Activated naive CD8-positive, alpha-beta T cell treated with anti-CD3 and anti-CD28 coated beads, Interleukin-2, amount 50 U/mL, for 24 hours (primary cell): ENCODE measurements at regions not wholly inside any gene's neighbourhood (a gene's known extent, or its start where the extent isn't known, plus 50 kb on each side); places are given as distances from the start of the nearest gene placed in this dataset.
"Not testable (repeated sequence)": the region's sequence is repeated elsewhere in the genome, so short reads cannot be mapped to it uniquely, and the experiment has no call there.

Experiments used
- ATAC-seq: fragments of 150-1000 bp; cut with Tn5 transposase; one replicate; pipeline ENCODE4 v1.10.0; 2021
- DNase-seq: peaks from one replicate; pipeline ENCODE4 v3.0.0; 2021
- H3K27ac Mint-ChIP-seq: one replicate; pipeline ENCODE4 v1.8.0; 2021; ENCODE audit warnings: mild to moderate bottlenecking, mixed read lengths
- H3K27me3 Mint-ChIP-seq: one replicate; pipeline ENCODE4 v1.8.0; 2021; ENCODE audit warnings: mixed read lengths
- H3K36me3 Mint-ChIP-seq: one replicate; pipeline ENCODE4 v1.8.0; 2021; ENCODE audit warnings: low read depth, mixed read lengths
- H3K4me1 Mint-ChIP-seq: one replicate; pipeline ENCODE4 v1.8.0; 2021; ENCODE audit warnings: mixed read lengths
- H3K4me3 Mint-ChIP-seq: one replicate; pipeline ENCODE4 v1.8.0; 2021; ENCODE audit warnings: mild to moderate bottlenecking, moderate library complexity, mixed read lengths
- H3K9me3 Mint-ChIP-seq: one replicate; pipeline ENCODE4 v1.8.0; 2021; ENCODE audit warnings: mixed read lengths

DNA sequence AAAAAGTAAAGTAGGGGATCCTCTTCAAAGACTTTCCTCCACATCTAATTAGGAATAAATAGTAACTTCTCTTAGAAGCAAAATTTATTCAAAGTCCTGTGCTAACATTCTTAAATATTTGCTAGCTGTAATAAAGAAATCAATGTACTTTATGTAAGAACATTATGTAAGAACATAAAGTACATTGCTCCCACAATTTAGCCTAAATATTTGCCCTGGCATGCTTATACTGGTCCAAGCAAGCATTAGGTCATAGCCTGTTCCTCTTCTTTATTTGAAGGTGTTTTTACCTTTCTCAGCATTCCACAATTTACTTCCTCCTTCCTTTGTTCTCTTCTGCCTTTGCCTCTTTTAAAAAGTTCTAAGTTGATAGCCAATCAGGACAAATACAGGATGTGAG lies 1480.5 kb upstream of the TENM4 start:
- not testable (repeated sequence) for H3K4me3 Mint-ChIP-seq, H3K27me3 Mint-ChIP-seq, H3K27ac Mint-ChIP-seq, H3K4me1 Mint-ChIP-seq, H3K9me3 Mint-ChIP-seq, DNase-seq, H3K36me3 Mint-ChIP-seq, ATAC-seq

- no peaks in the 10 kb centered on the region for H3K27me3 Mint-ChIP-seq
- H3K4me3 Mint-ChIP-seq: no peak overlapping the region
- ATAC-seq (no peak), DNase-seq (no peak)
- no peaks in the 10 kb centered on the region for H3K36me3 Mint-ChIP-seq
- H3K9me3 Mint-ChIP-seq: peaks cover 7% of the 10 kb centered on the region
- no peaks in the 10 kb centered on the region for H3K4me1 Mint-ChIP-seq
- no peak overlapping the region for H3K27ac Mint-ChIP-seq
Measured at GRCh38 chr11:80916173-80916798, 1475.5 kb upstream of the TENM4 start.

- H3K27me3 Mint-ChIP-seq: no peaks in the 10 kb centered on the region
- no peaks in the 10 kb centered on the region for H3K4me1 Mint-ChIP-seq
- no peak for ATAC-seq
- no peak overlapping the region for H3K27ac Mint-ChIP-seq
- H3K4me3 Mint-ChIP-seq: no peak overlapping the region
- no peak for DNase-seq
- no peaks in the 10 kb centered on the region for H3K36me3 Mint-ChIP-seq
- peaks cover 7% of the 10 kb centered on the region for H3K9me3 Mint-ChIP-seq
Measured at GRCh38 chr11:80914311-80914710, 1473.5 kb upstream of the TENM4 start.

DNA sequence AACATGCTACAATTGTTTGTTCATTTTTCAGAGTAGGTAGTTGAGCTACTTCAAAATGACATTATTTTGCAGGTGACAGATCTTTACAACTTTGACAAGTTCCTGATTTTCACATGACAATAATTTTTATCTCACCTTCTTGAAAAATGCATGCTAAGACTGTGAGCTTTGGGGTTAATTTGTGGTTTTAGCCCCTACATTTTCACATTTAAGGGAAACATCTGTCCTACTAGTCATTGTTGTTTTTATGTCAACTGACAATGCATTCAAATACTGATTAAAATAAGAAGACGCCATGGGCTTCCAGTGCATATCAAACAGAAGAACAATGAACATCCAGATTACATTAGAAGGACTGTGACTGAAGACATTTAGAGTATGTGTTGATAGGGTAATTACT lies 1470.8 kb upstream of the TENM4 start:
- Mint-ChIP-seq H3K36me3 (no peaks in the 10 kb centered on the region), H3K27ac (no peak overlapping the region), H3K9me3 (peaks cover 7% of the 10 kb centered on the region), H3K4me1 (no peaks in the 10 kb centered on the region), H3K4me3 (no peak overlapping the region), H3K27me3 (no peaks in the 10 kb centered on the region)
- DNase-seq: no peak
- no peak for ATAC-seq

GRCh38 chr11:80900265-80900664 lies 1459.4 kb upstream of the TENM4 start:
- no peak for DNase-seq
- no peak overlapping the region for H3K27ac Mint-ChIP-seq
- H3K4me3 Mint-ChIP-seq: no peak overlapping the region
- H3K27me3 Mint-ChIP-seq: no peaks in the 10 kb centered on the region
- H3K36me3 Mint-ChIP-seq: no peaks in the 10 kb centered on the region
- no peaks in the 10 kb centered on the region for H3K4me1 Mint-ChIP-seq
- peaks cover 4% of the 10 kb centered on the region for H3K9me3 Mint-ChIP-seq
- no peak for ATAC-seq

DNA sequence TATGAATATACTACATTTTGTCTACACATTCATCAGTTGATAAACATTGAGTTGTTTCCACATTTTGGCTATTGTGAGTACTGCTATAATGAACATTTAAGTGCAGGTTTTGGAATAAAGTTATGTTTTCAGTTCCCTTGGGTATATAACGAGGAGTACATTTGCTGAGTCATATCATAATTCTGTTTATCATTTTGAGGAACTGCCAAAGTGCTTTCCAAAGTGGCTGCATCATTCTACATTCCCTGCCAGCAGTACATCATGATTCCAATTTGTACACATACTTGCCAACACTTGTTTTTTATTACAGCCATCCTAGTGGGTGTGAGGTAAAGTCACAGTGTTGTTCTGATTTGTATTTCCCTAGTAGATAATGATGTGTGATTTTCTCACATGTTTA lies 1458.6 kb upstream of the TENM4 start:
- Mint-ChIP-seq H3K36me3 (no peaks in the 10 kb centered on the region), H3K27me3 (no peaks in the 10 kb centered on the region), H3K4me1 (no peaks in the 10 kb centered on the region), H3K27ac (no peak overlapping the region), H3K9me3 (peaks cover 4% of the 10 kb centered on the region), H3K4me3 (no peak overlapping the region)
- DNase-seq (no peak), ATAC-seq (no peak)

- Mint-ChIP-seq H3K27me3 (no peaks in the 10 kb centered on the region), H3K4me1 (no peaks in the 10 kb centered on the region), H3K27ac (no peak overlapping the region), H3K9me3 (peaks cover 4% of the 10 kb centered on the region), H3K36me3 (no peaks in the 10 kb centered on the region), H3K4me3 (no peak overlapping the region)
- ATAC-seq (no peak), DNase-seq (no peak)
Measured at GRCh38 chr11:80898910-80899309, 1458.1 kb upstream of the TENM4 start.

GRCh38 chr11:80886684-80887083 lies 1445.9 kb upstream of the TENM4 start:
- Mint-ChIP-seq H3K9me3 (peaks cover under 1% of the 10 kb centered on the region), H3K27ac (no peak overlapping the region), H3K27me3 (no peaks in the 10 kb centered on the region), H3K4me1 (no peaks in the 10 kb centered on the region), H3K36me3 (no peaks in the 10 kb centered on the region), H3K4me3 (no peak overlapping the region)
- DNase-seq: no peak
- no peak for ATAC-seq

GRCh38 chr11:80873310-80873999 lies 1432.6 kb upstream of the TENM4 start:
- no peak overlapping the region for H3K4me3 Mint-ChIP-seq
- H3K9me3 Mint-ChIP-seq: peaks cover 14% of the 10 kb centered on the region
- H3K4me1 Mint-ChIP-seq: no peaks in the 10 kb centered on the region
- H3K36me3 Mint-ChIP-seq: no peaks in the 10 kb centered on the region
- no peak overlapping the region for H3K27ac Mint-ChIP-seq
- DNase-seq (no peak), ATAC-seq (no peak)
- H3K27me3 Mint-ChIP-seq: no peaks in the 10 kb centered on the region

DNA sequence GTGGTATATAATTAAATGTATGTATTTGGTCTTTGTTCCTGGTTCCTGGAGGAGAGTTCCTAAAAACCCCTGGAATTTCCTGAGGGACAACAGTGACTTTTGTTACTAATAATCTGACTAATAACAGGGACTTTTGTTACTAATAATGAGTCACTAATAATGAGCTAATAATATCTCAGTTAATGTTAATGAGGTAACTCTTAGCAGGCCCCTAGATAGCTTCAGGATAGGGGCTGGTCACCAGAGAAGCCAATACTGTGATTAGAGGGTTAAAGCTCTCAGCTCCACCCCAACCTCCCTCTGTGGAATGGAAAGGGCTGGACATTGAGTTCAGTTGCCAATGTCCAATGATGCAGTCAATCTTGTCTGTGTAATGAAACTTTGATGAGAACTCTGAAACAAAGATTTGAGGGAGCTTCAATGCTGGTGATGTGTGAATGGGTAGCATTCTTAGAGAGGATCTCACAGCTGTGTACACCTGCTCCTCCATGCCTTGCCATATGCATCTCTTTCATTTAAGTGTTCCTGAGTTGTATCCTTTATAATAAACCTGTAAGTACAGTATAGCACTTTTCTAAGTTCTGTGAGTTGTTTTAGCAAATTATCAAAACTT lies 1431.4 kb upstream of the TENM4 start:
- H3K36me3 Mint-ChIP-seq: no peaks in the 10 kb centered on the region
- no peak overlapping the region for H3K4me3 Mint-ChIP-seq
- peaks cover 14% of the 10 kb centered on the region for H3K9me3 Mint-ChIP-seq
- H3K27ac Mint-ChIP-seq: no peak overlapping the region
- no peak for DNase-seq
- H3K27me3 Mint-ChIP-seq: no peaks in the 10 kb centered on the region
- no peaks in the 10 kb centered on the region for H3K4me1 Mint-ChIP-seq
- ATAC-seq: no peak

DNA sequence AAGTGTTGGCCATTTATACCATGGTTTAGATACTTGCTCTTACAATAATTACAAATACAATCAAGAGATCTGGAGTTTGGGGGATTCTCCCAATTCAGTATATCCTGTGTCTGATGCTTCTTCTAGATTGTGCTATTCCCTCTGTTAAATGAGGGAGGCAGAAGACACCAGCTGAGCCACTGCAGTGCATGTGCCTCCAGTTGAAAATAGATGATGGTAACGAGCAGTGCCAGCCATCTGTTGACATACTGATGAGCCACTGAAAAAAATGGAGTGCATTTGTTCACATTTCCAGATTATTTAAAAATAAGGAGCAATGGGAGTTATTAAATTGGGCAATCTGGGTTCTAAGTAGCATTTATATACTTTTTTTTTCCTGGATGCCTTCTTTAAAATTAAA lies 1428.0 kb upstream of the TENM4 start:
- Mint-ChIP-seq H3K36me3 (no peaks in the 10 kb centered on the region), H3K4me1 (no peaks in the 10 kb centered on the region), H3K27ac (no peak overlapping the region), H3K27me3 (no peaks in the 10 kb centered on the region), H3K4me3 (no peak overlapping the region), H3K9me3 (peaks cover 4% of the 10 kb centered on the region)
- ATAC-seq: no peak
- no peak for DNase-seq

DNA sequence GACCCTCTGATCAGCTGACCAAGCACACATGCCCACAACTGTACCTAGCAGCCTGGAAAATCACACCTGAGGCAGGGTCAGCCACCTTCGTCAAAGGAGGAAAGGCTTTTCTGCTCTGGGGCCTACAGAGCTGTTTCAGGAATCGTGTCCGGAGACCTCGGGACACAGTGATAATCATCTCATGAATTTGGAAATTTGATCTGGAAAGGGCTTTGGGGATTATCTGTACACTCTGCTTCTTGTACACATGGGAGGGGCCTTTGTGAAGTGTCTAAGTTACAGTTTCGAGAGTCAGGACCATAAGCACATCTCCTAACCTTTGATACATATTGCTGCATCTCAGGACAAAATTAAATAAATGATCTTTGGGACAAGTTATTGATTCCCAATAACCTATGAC lies 1421.2 kb upstream of the TENM4 start:
- H3K4me3 Mint-ChIP-seq: no peak overlapping the region
- H3K4me1 Mint-ChIP-seq: no peaks in the 10 kb centered on the region
- peaks cover 3% of the 10 kb centered on the region for H3K9me3 Mint-ChIP-seq
- no peak overlapping the region for H3K27ac Mint-ChIP-seq
- H3K36me3 Mint-ChIP-seq: no peaks in the 10 kb centered on the region
- no peaks in the 10 kb centered on the region for H3K27me3 Mint-ChIP-seq
- DNase-seq (no peak), ATAC-seq (no peak)

DNA sequence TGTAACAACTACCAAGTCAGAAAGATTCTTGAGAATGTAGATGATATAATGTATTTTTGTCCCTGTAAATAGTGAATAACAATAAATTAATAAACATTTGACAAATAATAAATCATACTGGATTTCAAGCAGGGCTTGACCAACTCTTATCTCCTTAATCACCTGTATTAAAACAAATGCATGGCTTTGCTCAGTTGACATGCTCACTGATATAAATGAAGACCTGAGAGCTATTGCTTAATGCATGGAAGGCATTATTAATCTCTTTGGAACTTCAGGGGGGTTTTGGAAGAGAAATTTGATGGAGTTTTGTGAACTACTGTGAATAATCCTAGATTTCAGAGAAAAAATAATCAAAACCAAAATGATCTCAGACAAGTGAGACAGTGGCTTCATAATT lies 1420.4 kb upstream of the TENM4 start:
- Mint-ChIP-seq H3K36me3 (no peaks in the 10 kb centered on the region), H3K4me3 (no peak overlapping the region), H3K9me3 (peaks cover 3% of the 10 kb centered on the region), H3K4me1 (no peaks in the 10 kb centered on the region), H3K27ac (no peak overlapping the region), H3K27me3 (no peaks in the 10 kb centered on the region)
- ATAC-seq: no peak
- DNase-seq: no peak

DNA sequence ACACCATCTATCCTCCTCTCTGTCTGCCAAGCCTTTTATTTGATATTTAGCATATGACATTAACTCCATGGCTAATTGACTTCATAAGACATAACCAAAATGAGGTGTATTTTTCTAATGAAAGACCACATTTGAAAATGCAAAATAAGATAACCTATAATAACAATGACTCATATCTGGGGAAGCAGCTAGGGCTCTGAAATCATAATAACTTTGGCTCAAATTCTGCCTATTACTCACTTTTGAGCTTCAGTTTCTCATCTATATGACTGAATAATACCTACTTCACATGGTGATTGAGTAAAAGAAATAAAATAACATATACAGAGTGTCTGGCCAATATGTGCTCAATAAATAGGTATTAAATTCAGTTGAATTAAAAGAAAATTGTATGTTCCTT lies 1419.8 kb upstream of the TENM4 start:
- Mint-ChIP-seq H3K27ac (no peak overlapping the region), H3K27me3 (no peaks in the 10 kb centered on the region), H3K9me3 (peaks cover 3% of the 10 kb centered on the region), H3K36me3 (no peaks in the 10 kb centered on the region), H3K4me3 (no peak overlapping the region), H3K4me1 (no peaks in the 10 kb centered on the region)
- ATAC-seq (no peak), DNase-seq (no peak)

GRCh38 chr11:80856066-80856465 lies 1415.2 kb upstream of the TENM4 start:
- DNase-seq (no peak), ATAC-seq (no peak)
- H3K4me3 Mint-ChIP-seq: no peak overlapping the region
- H3K36me3 Mint-ChIP-seq: no peaks in the 10 kb centered on the region
- H3K9me3 Mint-ChIP-seq: peaks cover 5% of the 10 kb centered on the region
- H3K27me3 Mint-ChIP-seq: no peaks in the 10 kb centered on the region
- no peak overlapping the region for H3K27ac Mint-ChIP-seq
- H3K4me1 Mint-ChIP-seq: no peaks in the 10 kb centered on the region
